Activated CD8-positive, alpha-beta memory T cell treated with anti-CD3 and anti-CD28 coated beads, Interleukin-2, amount 10 ng/mL, durations not matched to agents 7 days and 5 days (primary cell): ENCODE measurements at regions not wholly inside any gene's neighbourhood (a gene's known extent, or its start where the extent isn't known, plus 50 kb on each side); places are given as distances from the start of the nearest gene placed in this dataset.

Experiments used
- ATAC-seq: fragments of 150-1000 bp; cut with Tn5 transposase; one replicate; pipeline ENCODE4 v1.10.0; 2021; ENCODE audit warnings: moderate library complexity
- CTCF ChIA-PET: fragments of 350-600 bp; sonication (Branson Sonifier 250); formaldehyde crosslinking; loops from one replicate; lab custom pipeline; 2021; ENCODE audit warnings: antibody characterized with exemption; lab: Charles Lee
- DNase-seq: peaks from one replicate; pipeline ENCODE4 v3.0.0-alpha.2; 2020
- H3K27ac Mint-ChIP-seq: one replicate; pipeline ENCODE4 v1.8.0; 2021; ENCODE audit warnings: mild to moderate bottlenecking, mixed read lengths
- H3K27me3 Mint-ChIP-seq: one replicate; pipeline ENCODE4 v1.8.0; 2021; ENCODE audit warnings: mixed read lengths
- H3K36me3 Mint-ChIP-seq: one replicate; pipeline ENCODE4 v1.8.0; 2021; ENCODE audit warnings: mild to moderate bottlenecking, mixed read lengths
- H3K4me1 Mint-ChIP-seq: one replicate; pipeline ENCODE4 v1.8.0; 2021; ENCODE audit warnings: mixed read lengths
- H3K4me3 Mint-ChIP-seq: one replicate; pipeline ENCODE4 v1.8.0; 2021; ENCODE audit warnings: mild to moderate bottlenecking, moderate library complexity, mixed read lengths
- H3K9me3 Mint-ChIP-seq: one replicate; pipeline ENCODE4 v1.8.0; 2022; ENCODE audit warnings: low read depth, mixed read lengths

DNA sequence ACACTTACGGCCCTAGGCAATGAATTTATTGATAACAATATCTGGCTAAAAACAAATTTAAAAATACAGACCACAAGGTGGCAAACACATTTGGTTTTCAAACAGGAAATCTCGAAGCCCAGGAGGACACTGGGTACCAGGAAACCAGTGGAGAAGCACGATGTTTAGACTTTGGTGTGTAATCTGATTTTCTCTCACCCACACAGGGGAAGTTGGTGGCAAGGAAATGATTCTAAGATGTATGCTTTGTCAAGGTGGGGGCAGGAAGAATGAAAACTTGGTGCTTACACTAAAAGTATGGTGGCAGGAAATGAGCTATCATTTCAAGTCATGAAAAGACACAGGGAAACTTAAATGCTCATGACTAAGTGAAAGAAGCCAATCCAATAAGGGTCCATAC, 113.2 kb upstream of the ANKRD1 start:
- ATAC-seq (peak; percentile 83), DNase-seq (peak; percentile 62)
- Mint-ChIP-seq H3K27ac (peak overlapping the region; percentile 78), H3K9me3 (peaks cover 2% of the 10 kb centered on the region), H3K36me3 (peaks cover 2% of the 10 kb centered on the region), H3K27me3 (peaks cover 18% of the 10 kb centered on the region), H3K4me1 (peaks cover 14% of the 10 kb centered on the region), H3K4me3 (no peak overlapping the region)
- CTCF ChIA-PET, result interaction anchor here (1.5 to 3.8 kb wide), 3 partner anchors 27 to 217 kb away, joined by 4 to 18 read pairs (median 5); no protein-coding TSS in a partner anchor

DNA sequence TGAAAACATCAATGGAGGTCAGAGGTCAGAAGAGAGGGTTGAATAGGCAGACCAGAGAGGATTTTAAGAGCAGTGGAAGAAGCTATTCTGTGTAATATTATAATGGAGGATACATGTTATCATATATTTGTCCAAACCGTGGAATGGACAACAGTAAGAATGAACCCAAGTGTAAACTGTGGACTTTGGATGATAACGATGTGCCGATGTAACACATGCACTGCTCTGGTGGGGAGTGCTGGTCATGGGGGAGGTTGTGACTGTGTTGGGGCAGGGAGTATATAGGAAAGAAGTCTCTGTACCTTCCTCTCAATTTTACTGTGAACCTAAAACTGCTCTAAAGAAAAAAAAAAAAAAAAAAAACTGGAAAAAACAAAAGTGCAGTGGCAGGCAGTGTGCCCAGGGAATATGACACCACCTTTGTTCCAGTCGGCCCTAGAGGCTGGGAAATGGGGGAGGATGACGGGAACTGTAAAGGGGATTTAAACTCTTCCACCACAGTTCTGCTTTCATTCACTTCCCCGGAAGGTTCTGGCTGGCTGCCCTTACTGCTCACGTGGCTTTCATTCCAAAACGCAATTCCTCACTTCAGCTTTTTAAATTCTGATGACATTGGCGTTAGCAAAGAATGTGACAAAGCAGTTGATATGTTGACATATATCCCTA, 113.7 kb upstream of the ANKRD1 start:
- peak overlapping the region; percentile 78 for H3K27ac Mint-ChIP-seq
- ATAC-seq (no peak), DNase-seq (no peak)
- no peak overlapping the region for H3K4me3 Mint-ChIP-seq
- H3K4me1 Mint-ChIP-seq, result peaks cover 14% of the 10 kb centered on the region
- CTCF ChIA-PET, result interaction anchor here (1.5 to 3.8 kb wide), 2 partner anchors 28 to 216 kb away, joined by 5 to 18 read pairs; no protein-coding TSS in a partner anchor
- H3K27me3 Mint-ChIP-seq, result peaks cover 18% of the 10 kb centered on the region
- peaks cover 2% of the 10 kb centered on the region for H3K9me3 Mint-ChIP-seq
- H3K36me3 Mint-ChIP-seq, result peaks cover 2% of the 10 kb centered on the region

DNA sequence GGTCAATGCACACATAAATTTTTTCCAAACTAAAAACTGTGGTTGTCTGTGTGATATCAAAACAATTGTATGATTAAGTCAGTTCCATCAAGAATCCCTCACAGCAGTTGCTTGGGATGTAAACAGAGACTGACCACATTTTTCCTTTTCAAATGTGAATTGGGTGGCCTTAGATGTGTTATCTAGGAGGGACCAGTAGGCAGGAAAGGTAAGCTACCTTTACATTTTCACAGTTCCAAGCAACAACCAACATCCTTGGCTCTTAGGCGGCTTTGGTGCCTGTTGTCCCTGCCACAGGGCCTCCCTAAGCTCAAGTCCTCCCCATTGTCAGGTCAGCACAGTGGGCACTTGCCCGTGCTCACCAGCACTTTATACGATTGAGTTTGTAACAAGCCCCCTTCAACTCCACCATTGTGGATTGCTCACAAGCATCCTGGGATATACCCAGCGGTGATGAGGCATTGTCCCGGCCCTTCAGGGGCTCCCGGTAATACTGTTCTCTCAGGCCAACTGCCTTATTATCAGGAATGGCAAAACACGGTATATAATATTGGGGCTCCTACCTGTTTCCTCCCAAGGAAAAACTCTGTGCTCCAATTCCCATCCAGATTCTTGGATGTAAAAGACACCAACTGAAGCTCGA, 114.9 kb upstream of the ANKRD1 start:
- peaks cover 21% of the 10 kb centered on the region for H3K27me3 Mint-ChIP-seq
- H3K27ac Mint-ChIP-seq, result no peak overlapping the region
- H3K36me3 Mint-ChIP-seq, result peaks cover 2% of the 10 kb centered on the region
- H3K4me1 Mint-ChIP-seq, result peaks cover 14% of the 10 kb centered on the region
- H3K9me3 Mint-ChIP-seq, result peaks cover 2% of the 10 kb centered on the region
- no peak for DNase-seq
- CTCF ChIA-PET, result interaction anchor here (3.8 kb wide), 1 partner anchor 29 kb away, joined by 18 read pairs; no protein-coding TSS in a partner anchor
- no peak overlapping the region for H3K4me3 Mint-ChIP-seq
- ATAC-seq, result no peak

DNA sequence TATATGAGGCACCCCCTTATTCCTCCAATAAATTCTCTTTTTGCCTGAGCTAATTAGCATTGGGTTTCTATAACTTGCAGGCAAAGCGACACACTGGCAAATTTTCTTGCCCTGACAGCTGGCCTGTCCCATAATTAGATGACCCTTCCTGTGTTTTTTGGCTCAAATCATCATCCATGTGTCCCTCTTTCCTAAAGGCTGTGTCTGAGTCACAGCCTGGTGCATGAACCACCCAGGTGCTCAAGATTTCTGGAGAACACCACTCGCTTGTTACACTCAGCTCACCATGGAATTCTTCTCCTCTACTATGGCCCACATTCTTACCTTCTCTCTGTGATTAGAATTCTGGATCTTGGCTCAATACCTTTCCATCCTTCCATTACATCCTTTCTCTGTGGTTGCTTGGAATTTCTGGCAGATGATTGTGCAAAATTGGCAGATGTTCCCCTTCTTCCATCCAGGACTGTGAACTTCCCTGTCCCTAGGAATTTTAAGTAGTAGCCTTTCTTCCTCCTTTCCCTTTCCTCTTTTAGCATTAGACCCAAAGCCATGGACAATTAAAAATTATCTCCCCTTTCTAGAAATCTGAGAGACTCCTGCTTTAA, 116.0 kb upstream of the ANKRD1 start:
- DNase-seq, result no peak
- Mint-ChIP-seq H3K4me3 (no peak overlapping the region), H3K36me3 (peaks cover 2% of the 10 kb centered on the region), H3K27ac (no peak overlapping the region), H3K27me3 (peaks cover 21% of the 10 kb centered on the region), H3K4me1 (peaks cover 14% of the 10 kb centered on the region), H3K9me3 (peaks cover 2% of the 10 kb centered on the region)
- ATAC-seq, result no peak
- CTCF ChIA-PET, result interaction anchor here (3.8 kb wide), 1 partner anchor 30 kb away, joined by 18 read pairs; no protein-coding TSS in a partner anchor

DNA sequence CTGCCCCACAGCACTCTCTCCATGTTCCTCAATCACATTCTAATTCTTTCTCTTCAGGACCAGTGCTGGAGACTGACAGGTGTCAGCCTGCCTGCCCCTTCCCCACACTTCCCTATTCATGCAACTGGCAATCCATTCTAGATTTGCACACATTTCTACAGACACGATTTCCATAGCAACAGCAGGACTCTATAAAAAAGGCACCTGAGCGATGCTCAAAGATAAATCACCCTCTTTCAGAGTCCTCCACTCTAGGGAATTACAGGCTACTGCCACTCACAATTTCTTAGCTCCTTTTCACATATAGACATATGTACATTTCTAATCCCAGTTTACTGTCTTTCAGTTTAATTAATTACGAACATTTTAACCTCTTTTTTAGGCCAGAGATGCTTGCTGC, 118.1 kb upstream of the ANKRD1 start:
- Mint-ChIP-seq H3K36me3 (peaks cover 2% of the 10 kb centered on the region), H3K27me3 (peaks cover 19% of the 10 kb centered on the region), H3K27ac (no peak overlapping the region), H3K9me3 (peaks cover 2% of the 10 kb centered on the region), H3K4me1 (peaks cover 6% of the 10 kb centered on the region), H3K4me3 (no peak overlapping the region)
- CTCF ChIA-PET, result interaction anchor here (1.1 kb wide), 1 partner anchor 32 kb away, joined by 3 read pairs; no protein-coding TSS in a partner anchor
- no peak for DNase-seq
- no peak for ATAC-seq

DNA sequence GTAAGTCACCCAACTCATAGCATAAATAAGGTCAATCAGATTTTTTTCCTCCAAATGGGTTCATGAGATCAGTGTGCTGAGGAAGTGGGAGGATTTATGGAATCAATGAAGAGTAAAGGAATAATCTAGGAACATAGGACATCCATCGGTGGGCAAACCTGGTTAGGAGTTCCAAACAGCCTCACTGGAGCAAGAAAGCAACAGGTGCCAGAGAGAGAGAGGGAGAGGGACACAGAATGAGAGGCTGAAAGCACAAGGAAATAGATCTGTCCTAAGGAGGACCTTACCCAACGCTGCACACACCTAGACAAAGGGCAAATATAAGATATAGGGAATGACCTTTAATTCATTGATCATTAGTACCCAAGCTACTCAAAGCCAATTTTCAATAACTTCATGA, 119.5 kb upstream of the ANKRD1 start:
- H3K36me3 Mint-ChIP-seq, result no peaks in the 10 kb centered on the region
- H3K4me1 Mint-ChIP-seq, result no peaks in the 10 kb centered on the region
- CTCF ChIA-PET, result interaction anchor here (0.9 kb wide), 1 partner anchor 257 kb away, joined by 3 read pairs; no protein-coding TSS in a partner anchor
- no peak overlapping the region for H3K4me3 Mint-ChIP-seq
- no peak for ATAC-seq
- peaks cover 19% of the 10 kb centered on the region for H3K27me3 Mint-ChIP-seq
- no peak overlapping the region for H3K27ac Mint-ChIP-seq
- no peak for DNase-seq
- no peaks in the 10 kb centered on the region for H3K9me3 Mint-ChIP-seq

DNA sequence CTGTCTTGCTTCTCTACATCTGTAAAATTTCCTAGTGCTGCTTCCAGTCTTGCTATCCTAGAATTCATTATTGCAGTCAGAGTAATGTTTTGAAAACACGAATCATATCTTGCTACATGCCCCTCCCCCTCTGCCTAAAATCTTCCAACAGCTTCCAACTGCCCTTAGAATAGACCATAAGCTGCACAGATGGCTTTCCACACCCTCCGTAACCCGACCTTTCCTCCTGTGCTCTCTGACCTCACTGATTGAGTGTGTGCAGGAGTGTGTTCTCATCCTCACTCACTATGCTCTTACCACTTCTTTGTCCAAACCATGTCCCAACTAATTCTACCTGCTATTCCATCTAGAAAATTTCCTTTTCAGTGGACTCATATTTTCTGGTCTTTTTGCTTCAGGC, 121.2 kb upstream of the ANKRD1 start:
- no peaks in the 10 kb centered on the region for H3K9me3 Mint-ChIP-seq
- ATAC-seq, result no peak
- peaks cover 2% of the 10 kb centered on the region for H3K36me3 Mint-ChIP-seq
- no peak overlapping the region for H3K27ac Mint-ChIP-seq
- CTCF ChIA-PET, result interaction anchor here (1.9 kb wide), 1 partner anchor 36 kb away, joined by 4 read pairs; no protein-coding TSS in a partner anchor
- H3K4me3 Mint-ChIP-seq, result no peak overlapping the region
- no peak for DNase-seq
- no peaks in the 10 kb centered on the region for H3K4me1 Mint-ChIP-seq
- peaks cover 22% of the 10 kb centered on the region for H3K27me3 Mint-ChIP-seq

DNA sequence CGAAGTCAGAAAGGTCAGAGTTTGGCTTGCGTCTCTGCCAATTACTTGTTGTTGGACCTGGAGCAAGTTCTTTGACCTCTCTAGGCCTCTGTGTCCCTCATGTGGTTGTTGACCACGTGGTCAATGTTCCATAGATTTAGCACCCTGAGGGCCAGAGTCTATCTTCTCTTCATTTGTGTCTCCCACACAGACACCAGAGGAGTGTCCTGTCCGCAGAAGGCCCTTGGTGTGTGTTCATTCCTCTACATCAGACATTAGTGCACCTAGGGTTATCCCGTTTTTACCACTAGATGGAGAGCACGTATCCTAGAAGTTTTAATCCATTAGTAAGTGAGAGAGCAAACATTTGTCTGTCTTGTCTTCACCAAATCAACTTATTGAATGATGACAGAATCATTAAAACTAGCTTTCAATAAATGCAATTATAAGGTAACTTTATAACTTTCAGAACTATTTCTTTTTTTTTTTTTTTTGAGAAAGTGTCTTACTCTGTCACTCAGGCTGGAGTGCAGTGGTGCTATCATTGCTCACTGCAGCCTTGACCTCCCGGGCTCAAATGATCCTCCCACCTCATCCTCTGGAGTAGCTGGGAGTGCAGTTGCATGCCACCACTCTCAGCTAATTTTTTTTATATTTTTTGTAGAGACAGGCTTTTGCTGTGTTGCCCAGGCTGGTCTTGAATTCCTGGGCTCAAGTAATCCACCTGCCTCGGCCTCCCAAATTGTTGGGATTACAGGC, 122.5 kb upstream of the ANKRD1 start:
- CTCF ChIA-PET, result interaction anchor here (1.5 to 1.9 kb wide), 2 partner anchors 37 to 207 kb away, joined by 3 to 4 read pairs; no protein-coding TSS in a partner anchor
- ATAC-seq (no peak), DNase-seq (no peak)
- H3K4me3 Mint-ChIP-seq, result no peak overlapping the region
- H3K27me3 Mint-ChIP-seq, result peaks cover 22% of the 10 kb centered on the region
- H3K9me3 Mint-ChIP-seq, result no peaks in the 10 kb centered on the region
- H3K4me1 Mint-ChIP-seq, result peaks cover 2% of the 10 kb centered on the region
- no peak overlapping the region for H3K27ac Mint-ChIP-seq
- peaks cover 2% of the 10 kb centered on the region for H3K36me3 Mint-ChIP-seq

DNA sequence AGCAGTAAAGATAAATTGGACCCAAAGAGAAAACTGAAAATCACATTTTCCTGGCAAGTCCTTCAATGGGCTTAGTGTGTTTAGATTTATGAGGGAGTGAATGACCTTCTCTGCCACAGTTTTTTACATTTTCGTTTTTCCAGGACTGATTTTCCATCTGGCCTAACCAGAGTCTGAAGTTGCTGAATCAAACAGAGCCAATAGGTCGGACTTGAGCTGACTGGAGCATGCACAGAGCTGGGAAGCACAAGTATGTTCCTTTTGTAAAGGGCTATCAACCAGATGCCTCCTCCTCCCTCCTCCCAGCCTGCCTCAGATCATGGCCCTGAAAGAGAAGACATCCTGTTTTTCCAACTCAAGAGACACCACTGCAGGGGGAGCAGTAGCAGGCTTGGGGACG, 126.0 kb upstream of the ANKRD1 start:
- no peaks in the 10 kb centered on the region for H3K9me3 Mint-ChIP-seq
- H3K4me3 Mint-ChIP-seq, result no peak overlapping the region
- DNase-seq, result no peak
- no peak overlapping the region for H3K27ac Mint-ChIP-seq
- H3K4me1 Mint-ChIP-seq, result peaks cover 10% of the 10 kb centered on the region
- H3K27me3 Mint-ChIP-seq, result peaks cover 25% of the 10 kb centered on the region
- H3K36me3 Mint-ChIP-seq, result peaks cover 2% of the 10 kb centered on the region
- CTCF ChIA-PET, result no interaction called here
- no peak for ATAC-seq

DNA sequence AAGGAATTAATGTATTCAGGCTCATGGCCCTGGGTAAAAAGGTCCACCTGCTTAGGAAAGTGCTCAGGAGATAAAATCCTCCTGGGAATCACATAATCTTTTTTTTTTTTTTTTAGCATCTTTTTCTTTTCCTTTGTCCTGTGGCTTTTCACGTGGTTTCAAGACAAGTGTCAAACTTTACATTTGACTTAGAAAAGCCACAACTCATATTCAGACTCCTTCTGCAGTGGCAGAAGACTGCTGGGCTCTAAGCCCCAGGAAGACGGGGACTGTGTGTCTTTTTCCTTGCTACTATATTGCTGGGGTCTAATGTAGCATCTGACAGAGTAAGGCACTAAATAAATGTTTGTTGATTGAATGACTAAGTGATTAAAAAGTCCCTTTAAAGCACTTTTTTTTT, 127.5 kb upstream of the ANKRD1 start:
- Mint-ChIP-seq H3K27ac (no peak overlapping the region), H3K4me3 (no peak overlapping the region)
- no peak for ATAC-seq

DNA sequence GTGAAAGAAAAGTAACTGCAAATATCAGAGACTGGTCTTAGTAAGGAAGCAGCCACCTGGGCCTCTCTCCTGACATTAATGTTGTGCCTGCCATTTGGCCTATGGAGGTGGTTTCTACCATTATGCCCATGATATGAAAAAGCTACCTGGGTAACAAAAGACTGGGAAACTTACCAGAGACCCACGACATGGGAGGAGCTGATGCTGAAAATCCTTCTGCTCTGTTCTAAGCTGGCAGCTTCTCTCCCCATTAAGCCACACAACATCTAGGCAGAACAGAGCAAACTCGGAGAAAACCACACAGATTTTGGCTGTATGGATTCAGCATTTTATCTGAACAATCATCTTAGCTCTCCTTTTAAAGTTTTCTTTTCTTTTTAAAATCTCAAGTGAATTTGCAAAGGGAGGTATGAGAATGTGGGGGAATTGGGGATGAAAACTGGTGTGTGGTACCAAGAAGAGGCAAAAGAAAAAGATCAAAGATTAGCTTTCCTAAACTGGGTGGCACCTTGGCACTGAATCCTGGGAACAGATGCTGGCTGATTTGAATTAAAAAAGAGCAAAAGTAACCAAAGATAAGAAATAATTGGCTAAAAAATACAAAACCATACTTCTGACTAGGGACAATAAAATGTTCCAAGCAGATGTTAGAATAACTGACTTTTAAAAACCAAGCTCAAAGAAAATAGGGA, 128.6 kb upstream of the ANKRD1 start:
- Mint-ChIP-seq H3K27ac (no peak overlapping the region), H3K36me3 (peaks cover 2% of the 10 kb centered on the region), H3K4me1 (peaks cover 10% of the 10 kb centered on the region), H3K27me3 (peaks cover 29% of the 10 kb centered on the region), H3K9me3 (no peaks in the 10 kb centered on the region), H3K4me3 (no peak overlapping the region)
- DNase-seq (no peak), ATAC-seq (no peak)
- CTCF ChIA-PET, result no interaction called here

More for the DNA sequence above, 127.5 kb upstream of the ANKRD1 start:
- Mint-ChIP-seq H3K27me3 (peaks cover 28% of the 10 kb centered on the region), H3K4me1 (peaks cover 10% of the 10 kb centered on the region), H3K9me3 (no peaks in the 10 kb centered on the region), H3K36me3 (peaks cover 2% of the 10 kb centered on the region)
- DNase-seq, result no peak
- CTCF ChIA-PET, result no interaction called here

DNA sequence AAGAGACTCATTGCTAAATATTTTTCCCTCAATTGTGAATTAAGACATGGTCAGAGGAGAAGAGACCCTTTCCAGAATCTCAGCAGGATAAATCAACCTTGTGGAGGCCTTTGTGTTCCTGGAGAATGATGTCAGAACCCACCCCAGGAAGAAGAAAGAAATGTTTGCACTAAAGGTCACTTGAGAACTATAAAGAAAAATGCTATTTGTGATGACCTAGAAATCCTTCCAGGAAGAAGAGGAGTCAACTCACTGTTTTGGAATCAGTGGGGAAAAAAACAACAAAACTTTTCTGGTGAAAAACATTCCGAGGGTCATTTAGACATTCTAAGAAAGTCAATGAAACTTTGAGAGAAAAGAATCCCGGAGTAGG, 129.1 kb upstream of the ANKRD1 start:
- H3K4me1 Mint-ChIP-seq, result peaks cover 10% of the 10 kb centered on the region
- peaks cover 29% of the 10 kb centered on the region for H3K27me3 Mint-ChIP-seq
- no peak overlapping the region for H3K4me3 Mint-ChIP-seq
- no peak for ATAC-seq
- CTCF ChIA-PET, result no interaction called here
- DNase-seq, result no peak
- no peaks in the 10 kb centered on the region for H3K9me3 Mint-ChIP-seq
- H3K36me3 Mint-ChIP-seq, result peaks cover 2% of the 10 kb centered on the region
- no peak overlapping the region for H3K27ac Mint-ChIP-seq
